ENCODE measurements at regions not wholly inside any gene's neighbourhood (a gene's known extent, or its start where the extent isn't known, plus 50 kb on each side); places are given as distances from the start of the nearest gene placed in this dataset.
"Not testable (repeated sequence)": the region's sequence is repeated elsewhere in the genome, so short reads cannot be mapped to it uniquely, and the experiment has no call there.

DNA sequence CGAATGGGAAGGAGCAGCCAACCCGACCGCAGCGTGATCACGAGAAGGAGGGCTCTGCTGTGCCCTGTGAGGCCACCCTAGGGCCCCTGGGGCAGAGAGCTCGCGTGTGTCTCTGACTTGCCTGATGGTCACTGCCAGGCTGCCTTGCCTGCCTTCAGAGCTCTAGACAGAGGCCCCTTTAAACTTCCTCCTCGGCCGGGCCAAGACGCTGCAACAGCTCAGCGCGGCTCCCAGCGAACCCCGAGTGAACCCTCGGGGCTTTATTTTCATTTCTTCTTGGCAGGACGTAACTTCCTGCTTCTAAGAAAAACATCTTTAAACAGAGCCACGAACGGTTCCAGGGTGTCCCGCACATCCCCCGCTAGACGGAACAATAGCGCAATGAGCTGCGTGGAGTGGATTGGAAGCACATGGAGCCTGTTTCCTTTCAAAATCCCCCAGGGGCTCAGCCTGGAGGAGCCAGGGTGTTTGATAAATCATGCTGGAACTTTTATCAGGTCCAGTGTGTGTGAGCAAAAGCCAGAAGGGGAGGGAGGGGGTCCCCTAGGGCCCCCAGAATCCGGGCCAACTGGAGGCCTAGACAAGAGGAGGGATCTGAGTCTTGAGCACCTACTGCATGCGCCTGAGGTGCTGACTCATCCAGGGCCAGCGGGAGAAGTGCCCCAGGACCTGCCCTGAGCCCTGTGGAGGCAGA is 134.1 kb upstream of the GDF10 start:
- H3K9me2 ChIP-seq (ENCODE audit: low read depth, low read length), result no peaks in the 10 kb centered on the region
- no peaks in the 10 kb centered on the region for H3K9me3 ChIP-seq (ENCODE audit: low read length)
- no peak overlapping the region for H3K9ac ChIP-seq (ENCODE audit: low read length)
- H3K27ac ChIP-seq (ENCODE audit: low read depth, low read length, poor library complexity, severe bottlenecking), result no peak overlapping the region
- H3K4me2 ChIP-seq (ENCODE audit: low read length), result no peak overlapping the region
- H3K4me1 ChIP-seq (ENCODE audit: insufficient read depth, low read length, severe bottlenecking), result no peaks in the 10 kb centered on the region
- no peaks in the 10 kb centered on the region for H3K27me3 ChIP-seq (ENCODE audit: insufficient read depth, low read length)
- no peaks in the 10 kb centered on the region; the same call in 1 of the 2 replicates for H3K36me3 ChIP-seq (ENCODE audit: insufficient read depth, low read length)
- no peak overlapping the region for H3K4me3 ChIP-seq (ENCODE audit: low read depth, low read length, poor library complexity, severe bottlenecking)
- H3F3A ChIP-seq (ENCODE audit: insufficient read depth, low read length), result no peaks in the 10 kb centered on the region
- no peaks in the 10 kb centered on the region for H4K20me1 ChIP-seq (ENCODE audit: insufficient read depth, low read length)
- no peaks in the 10 kb centered on the region for H3K79me2 ChIP-seq (ENCODE audit: insufficient read depth, low read length)
- no peak overlapping the region for H2AFZ ChIP-seq (ENCODE audit: low read length)
- TF ChIP-seq EZH2 (IDR thresholded peaks at IDR 0.05; ENCODE audit: borderline replicate concordance, low read length) (no peak), CTCF (IDR thresholded peaks at IDR 0.05; ENCODE audit: low read length) (no peak)

DNA sequence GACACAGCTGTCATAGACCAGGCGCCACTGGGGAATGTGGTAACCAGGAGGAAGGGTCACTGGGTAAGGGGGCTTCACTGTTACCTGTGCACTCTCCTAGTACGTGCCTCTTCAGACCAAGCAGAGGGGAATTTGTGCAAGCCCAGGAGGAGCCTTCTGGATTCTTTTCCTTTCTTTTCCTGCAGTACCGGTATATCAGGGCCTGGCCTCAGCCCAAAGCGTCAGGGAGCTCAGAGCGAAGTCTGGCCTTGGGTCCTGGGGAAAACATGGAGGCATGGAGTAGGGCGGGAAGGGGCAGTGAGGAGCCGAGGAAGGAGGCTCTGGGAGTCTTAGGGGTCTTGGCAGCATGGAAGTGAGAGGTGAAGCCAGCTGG is 133.6 kb upstream of the GDF10 start:
- Histone ChIP-seq H3K79me2 (ENCODE audit: insufficient read depth, low read length) (no peaks in the 10 kb centered on the region), H3K9me3 (ENCODE audit: low read length) (no peaks in the 10 kb centered on the region), H3K9ac (ENCODE audit: low read length) (no peak overlapping the region), H3K36me3 (ENCODE audit: insufficient read depth, low read length) (no peaks in the 10 kb centered on the region; the same call in 1 of the 2 replicates), H2AFZ (ENCODE audit: low read length) (no peak overlapping the region), H4K20me1 (ENCODE audit: insufficient read depth, low read length) (no peaks in the 10 kb centered on the region), H3K4me2 (ENCODE audit: low read length) (no peak overlapping the region), H3F3A (ENCODE audit: insufficient read depth, low read length) (no peaks in the 10 kb centered on the region), H3K27me3 (ENCODE audit: insufficient read depth, low read length) (no peaks in the 10 kb centered on the region), H3K27ac (ENCODE audit: low read depth, low read length, poor library complexity, severe bottlenecking) (no peak overlapping the region), H3K4me3 (ENCODE audit: low read depth, low read length, poor library complexity, severe bottlenecking) (no peak overlapping the region), H3K9me2 (ENCODE audit: low read depth, low read length) (no peaks in the 10 kb centered on the region), H3K4me1 (ENCODE audit: insufficient read depth, low read length, severe bottlenecking) (no peaks in the 10 kb centered on the region)
- TF ChIP-seq EZH2 (IDR thresholded peaks at IDR 0.05; ENCODE audit: borderline replicate concordance, low read length) (no peak), CTCF (IDR thresholded peaks at IDR 0.05; ENCODE audit: low read length) (no peak)

DNA sequence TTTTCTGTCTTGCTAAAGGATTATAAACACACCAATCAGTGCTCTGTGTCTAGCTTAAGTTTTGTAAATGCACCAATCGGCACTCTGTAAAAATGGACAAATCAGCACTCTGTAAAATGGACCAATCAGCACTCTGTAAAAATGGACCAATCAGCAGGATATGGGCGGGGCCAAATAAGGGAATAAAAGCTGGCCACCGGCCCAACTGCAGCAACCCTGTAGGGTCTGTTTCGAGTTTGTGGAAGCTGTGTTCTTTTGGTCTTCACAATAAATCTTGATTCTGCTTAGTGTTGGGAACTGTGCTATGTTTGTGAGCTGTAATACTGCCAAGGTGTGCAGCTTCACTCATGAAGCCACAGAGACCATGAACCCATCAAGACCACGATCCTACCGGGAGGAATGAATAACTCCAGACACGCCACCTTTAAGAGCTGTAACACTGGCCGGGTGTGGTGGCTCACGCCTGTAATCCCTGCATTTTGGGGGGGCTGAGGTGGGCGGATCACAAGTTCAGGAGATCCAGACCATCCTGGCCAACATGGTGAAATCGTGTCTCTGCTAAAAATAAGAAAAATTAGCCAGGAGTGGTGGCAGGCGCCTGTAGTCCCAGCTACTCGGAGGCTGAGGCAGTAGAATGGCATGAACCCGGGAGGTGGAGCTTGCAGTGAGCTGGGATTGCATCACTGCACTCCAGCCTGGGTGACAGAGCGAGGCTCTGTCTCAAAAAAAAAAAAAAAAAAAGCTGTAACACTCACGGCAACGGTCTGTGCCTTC is 133.0 kb upstream of the GDF10 start:
- H3K9me3 ChIP-seq (ENCODE audit: low read length); H4K20me1 ChIP-seq (ENCODE audit: insufficient read depth, low read length); H3K4me3 ChIP-seq (ENCODE audit: low read depth, low read length, poor library complexity, severe bottlenecking); H3F3A ChIP-seq (ENCODE audit: insufficient read depth, low read length); H3K27ac ChIP-seq (ENCODE audit: low read depth, low read length, poor library complexity, severe bottlenecking); H3K27me3 ChIP-seq (ENCODE audit: insufficient read depth, low read length); H3K4me2 ChIP-seq (ENCODE audit: low read length); H3K36me3 ChIP-seq (ENCODE audit: insufficient read depth, low read length); H3K79me2 ChIP-seq (ENCODE audit: insufficient read depth, low read length); H3K9ac ChIP-seq (ENCODE audit: low read length); H3K9me2 ChIP-seq (ENCODE audit: low read depth, low read length); H2AFZ ChIP-seq (ENCODE audit: low read length); H3K4me1 ChIP-seq (ENCODE audit: insufficient read depth, low read length, severe bottlenecking): not testable (repeated sequence)
